Astrocyte (in vitro differentiated cells and primary cell): ENCODE measurements at regions not wholly inside any gene's neighbourhood (a gene's known extent, or its start where the extent isn't known, plus 50 kb on each side); places are given as distances from the start of the nearest gene placed in this dataset.

Experiments
- EZH2 ChIP-seq: IDR thresholded peaks from 2 replicates; pipeline ENCODE4 v1.6.1; 2012; ENCODE audit warnings: mild to moderate bottlenecking, low read length, inconsistent platforms; ENCODE audit not compliant: insufficient read depth
- TF ChIP-seq, protein P1 (sequence below): IDR thresholded peaks from 2 replicates; pipeline ENCODE4 v1.5.1; 2011; ENCODE audit warnings: low read depth, mild to moderate bottlenecking, inconsistent platforms, low read length, moderate library complexity; ENCODE audit not compliant: insufficient read depth

GRCh38 chr4:138475116-138475515 lies 233.0 kb upstream of the SLC7A11 start:
- TF ChIP-seq, protein P1, sequence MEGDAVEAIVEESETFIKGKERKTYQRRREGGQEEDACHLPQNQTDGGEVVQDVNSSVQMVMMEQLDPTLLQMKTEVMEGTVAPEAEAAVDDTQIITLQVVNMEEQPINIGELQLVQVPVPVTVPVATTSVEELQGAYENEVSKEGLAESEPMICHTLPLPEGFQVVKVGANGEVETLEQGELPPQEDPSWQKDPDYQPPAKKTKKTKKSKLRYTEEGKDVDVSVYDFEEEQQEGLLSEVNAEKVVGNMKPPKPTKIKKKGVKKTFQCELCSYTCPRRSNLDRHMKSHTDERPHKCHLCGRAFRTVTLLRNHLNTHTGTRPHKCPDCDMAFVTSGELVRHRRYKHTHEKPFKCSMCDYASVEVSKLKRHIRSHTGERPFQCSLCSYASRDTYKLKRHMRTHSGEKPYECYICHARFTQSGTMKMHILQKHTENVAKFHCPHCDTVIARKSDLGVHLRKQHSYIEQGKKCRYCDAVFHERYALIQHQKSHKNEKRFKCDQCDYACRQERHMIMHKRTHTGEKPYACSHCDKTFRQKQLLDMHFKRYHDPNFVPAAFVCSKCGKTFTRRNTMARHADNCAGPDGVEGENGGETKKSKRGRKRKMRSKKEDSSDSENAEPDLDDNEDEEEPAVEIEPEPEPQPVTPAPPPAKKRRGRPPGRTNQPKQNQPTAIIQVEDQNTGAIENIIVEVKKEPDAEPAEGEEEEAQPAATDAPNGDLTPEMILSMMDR = no peak
- TF ChIP-seq EZH2 = no peak
